ENCODE measurements at regions not wholly inside any gene's neighbourhood (a gene's known extent, or its start where the extent isn't known, plus 50 kb on each side); places are given as distances from the start of the nearest gene placed in this dataset.

GRCh38 chr18:54532962-54533361 lies 58.1 kb upstream of the DYNAP start:
- no peak for DNase-seq

Measured in activated T-cell treated with anti-CD3 and anti-CD28 coated beads, Interleukin-2, amount 50 U/mL, for 1 hour (primary cell).